Spleen (tissue), 7 donors: ENCODE measurements at regions not wholly inside any gene's neighbourhood (a gene's known extent, or its start where the extent isn't known, plus 50 kb on each side); places are given as distances from the start of the nearest gene placed in this dataset.

Experiments
- POLR2A ChIP-seq, 3 donors: fragments of 450-650 bp; IDR thresholded peaks; one replicate each; pipeline ENCODE4 v1.5.1; 2017; ENCODE audit warnings: antibody characterized with exemption in 3 of 3, mild to moderate bottlenecking in 1 of 3
- TF ChIP-seq, protein P1 (sequence below), 11 experiments: fragments of 200-600 bp in 7 of 11; fragments of 450-650 bp in 4 of 11; sonication (generic) in 4 of 11; IDR thresholded peaks in 8 of 11; conservative IDR thresholded peaks in 3 of 11; 1 replicate in 7 of 11; 2 replicates in 4 of 11; pipeline versions ENCODE4 v1.4.0 to v1.8.0; 2016 to 2021; ENCODE audit warnings: antibody characterized with exemption in 11 of 11, inconsistent platforms in 4 of 11, mild to moderate bottlenecking in 1 of 11
- donor health status: DM: no; HTN: no; CAD: no; lungs with moderate emphysema.
- donor health status: DM: no; HTN: no; CAD: no.
- donor health status: DM: no; HTN: no; CAD: no.

DNA sequence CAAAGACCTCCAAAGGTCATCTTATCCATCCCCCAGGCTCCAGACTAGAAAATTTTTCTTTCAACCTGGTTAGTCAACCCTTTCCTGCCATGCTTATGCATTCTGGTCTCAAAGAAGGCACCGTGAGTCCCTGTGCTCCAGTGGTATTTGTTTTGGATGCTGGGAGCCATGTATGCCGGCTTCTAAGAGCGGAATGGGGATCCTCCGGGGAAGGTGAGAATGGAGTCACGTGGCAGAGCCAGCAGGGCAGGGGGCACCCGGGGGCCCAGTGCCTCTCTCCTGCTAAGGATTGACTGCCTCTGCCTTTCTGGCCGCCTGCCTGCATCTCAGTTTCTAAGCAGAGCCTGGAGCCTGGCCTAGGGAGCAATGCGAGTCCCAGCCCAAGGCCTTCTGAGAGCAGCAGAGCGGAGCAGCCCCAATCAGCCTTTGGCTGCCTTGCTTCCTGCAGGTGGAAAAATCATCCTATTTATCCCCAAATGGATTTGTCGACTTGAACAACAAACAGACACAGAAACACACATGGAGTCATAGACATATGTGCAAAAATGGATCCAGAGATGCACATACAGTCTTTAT is 141.0 kb downstream of the PJA1 start:
- TF ChIP-seq, protein P1, sequence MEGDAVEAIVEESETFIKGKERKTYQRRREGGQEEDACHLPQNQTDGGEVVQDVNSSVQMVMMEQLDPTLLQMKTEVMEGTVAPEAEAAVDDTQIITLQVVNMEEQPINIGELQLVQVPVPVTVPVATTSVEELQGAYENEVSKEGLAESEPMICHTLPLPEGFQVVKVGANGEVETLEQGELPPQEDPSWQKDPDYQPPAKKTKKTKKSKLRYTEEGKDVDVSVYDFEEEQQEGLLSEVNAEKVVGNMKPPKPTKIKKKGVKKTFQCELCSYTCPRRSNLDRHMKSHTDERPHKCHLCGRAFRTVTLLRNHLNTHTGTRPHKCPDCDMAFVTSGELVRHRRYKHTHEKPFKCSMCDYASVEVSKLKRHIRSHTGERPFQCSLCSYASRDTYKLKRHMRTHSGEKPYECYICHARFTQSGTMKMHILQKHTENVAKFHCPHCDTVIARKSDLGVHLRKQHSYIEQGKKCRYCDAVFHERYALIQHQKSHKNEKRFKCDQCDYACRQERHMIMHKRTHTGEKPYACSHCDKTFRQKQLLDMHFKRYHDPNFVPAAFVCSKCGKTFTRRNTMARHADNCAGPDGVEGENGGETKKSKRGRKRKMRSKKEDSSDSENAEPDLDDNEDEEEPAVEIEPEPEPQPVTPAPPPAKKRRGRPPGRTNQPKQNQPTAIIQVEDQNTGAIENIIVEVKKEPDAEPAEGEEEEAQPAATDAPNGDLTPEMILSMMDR (IDR thresholded peaks at IDR 0.05 in 8 of 11, conservative IDR thresholded peaks at IDR 0.05 in 3 of 11) = no peak
- no peak for TF ChIP-seq POLR2A (IDR thresholded peaks at IDR 0.05)
